ENCODE measurements at regions not wholly inside any gene's neighbourhood (a gene's known extent, or its start where the extent isn't known, plus 50 kb on each side); places are given as distances from the start of the nearest gene placed in this dataset.
"Not testable (repeated sequence)": the region's sequence is repeated elsewhere in the genome, so short reads cannot be mapped to it uniquely, and the experiment has no call there.

DNA sequence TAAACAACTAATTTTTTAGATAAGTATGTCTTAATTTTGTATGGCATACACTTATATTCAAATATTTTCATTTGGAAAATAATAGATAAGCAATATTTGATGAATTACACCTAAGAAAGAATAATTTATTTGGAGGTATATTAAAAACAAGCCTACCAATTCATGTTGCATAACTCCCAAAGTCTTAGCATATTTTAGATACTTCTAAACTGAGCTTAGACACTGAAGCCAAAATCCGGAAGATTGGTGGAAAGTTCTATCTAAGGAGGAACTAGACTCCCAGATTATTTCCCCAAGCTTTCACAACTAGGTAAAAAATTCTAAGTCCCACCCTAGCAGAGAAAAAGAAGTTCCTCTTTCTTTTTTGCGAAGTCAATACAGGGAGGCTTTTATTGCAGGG, 221.0 kb upstream of the MMADHC start:
- DNase-seq (ENCODE audit: low read depth, low spot score): no peak

DNA sequence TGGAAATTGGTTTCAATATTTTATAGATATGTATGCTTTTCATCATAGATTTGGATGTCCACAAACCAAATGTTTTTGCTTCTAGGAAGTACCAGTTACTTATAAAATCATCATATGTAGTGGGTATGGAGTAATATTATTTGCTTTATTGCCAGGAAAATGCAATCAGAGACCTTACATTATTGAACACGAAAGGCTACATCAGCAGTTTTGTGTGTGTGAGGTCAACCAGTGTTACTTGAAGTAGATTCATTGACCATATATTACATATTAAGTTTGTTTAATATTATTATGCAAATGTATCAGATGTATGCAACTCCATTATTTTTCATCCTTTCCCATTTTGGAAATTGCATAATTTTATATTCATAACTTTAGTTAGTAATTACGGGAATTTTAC, 219.1 kb upstream of the MMADHC start:
- no peak for DNase-seq (ENCODE audit: low read depth, low spot score)

GRCh38 chr2:149800624-149801542, 213.3 kb upstream of the MMADHC start:
- DNase-seq (ENCODE audit: low read depth, low spot score): no peak

DNA sequence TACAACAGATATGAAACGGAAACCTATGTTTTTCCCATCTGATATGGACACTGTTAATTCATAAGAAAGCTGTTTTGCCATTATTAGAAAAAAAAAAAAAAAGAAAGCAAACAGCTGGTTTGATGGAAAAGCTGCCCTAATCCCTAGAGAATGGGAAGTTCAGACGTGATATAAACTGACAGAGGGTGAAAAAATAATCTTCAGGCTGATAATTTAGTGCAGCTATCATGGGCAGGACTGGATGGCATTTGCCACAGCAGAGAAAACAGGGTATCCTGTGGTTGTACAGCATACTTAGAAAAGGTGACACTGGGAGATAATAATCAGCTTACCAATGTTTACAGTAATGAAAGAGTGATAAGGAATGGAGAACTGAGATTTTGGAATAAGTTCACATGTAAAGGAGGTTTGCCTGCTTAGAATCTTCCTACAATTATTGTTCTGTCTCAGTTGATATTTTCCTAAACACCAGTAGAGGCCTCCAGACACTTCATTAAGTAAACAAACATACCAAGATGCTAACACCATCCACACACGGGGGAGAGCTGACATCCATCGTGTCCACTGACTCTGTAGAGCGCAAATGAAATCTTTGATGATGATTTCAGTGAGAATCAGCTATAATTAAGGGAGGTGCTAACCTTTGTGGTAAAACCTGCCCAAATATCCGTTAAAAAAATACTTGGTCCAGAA, 211.6 kb upstream of the MMADHC start:
- peak; percentile 44 for DNase-seq (ENCODE audit: low read depth, low spot score)

DNA sequence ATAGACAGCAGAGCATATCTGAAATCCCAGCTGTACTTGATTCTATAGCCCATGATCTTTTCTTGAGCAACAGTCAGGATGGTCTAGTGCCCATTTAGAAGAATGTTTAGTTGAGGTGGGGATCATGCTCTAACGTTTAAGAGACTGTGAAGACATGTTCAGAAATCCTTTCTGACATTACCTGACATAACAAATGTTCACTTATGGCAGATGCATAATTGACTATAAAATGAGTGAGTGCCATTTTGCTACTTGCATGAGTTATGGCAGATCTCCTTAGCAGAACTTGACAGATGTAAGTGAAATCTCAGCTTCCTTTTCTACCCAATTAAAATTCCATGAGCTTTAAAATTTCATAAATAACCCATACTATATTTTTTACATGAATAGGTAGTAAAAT, 209.5 kb upstream of the MMADHC start:
- DNase-seq (ENCODE audit: low read depth, low spot score): no peak

- DNase-seq (ENCODE audit: low read depth, low spot score): no peak
Observed at GRCh38 chr2:149789549-149789948, 202.0 kb upstream of the MMADHC start.

GRCh38 chr2:149787206-149787605, 199.6 kb upstream of the MMADHC start:
- DNase-seq (ENCODE audit: low read depth, low spot score): no peak

DNA sequence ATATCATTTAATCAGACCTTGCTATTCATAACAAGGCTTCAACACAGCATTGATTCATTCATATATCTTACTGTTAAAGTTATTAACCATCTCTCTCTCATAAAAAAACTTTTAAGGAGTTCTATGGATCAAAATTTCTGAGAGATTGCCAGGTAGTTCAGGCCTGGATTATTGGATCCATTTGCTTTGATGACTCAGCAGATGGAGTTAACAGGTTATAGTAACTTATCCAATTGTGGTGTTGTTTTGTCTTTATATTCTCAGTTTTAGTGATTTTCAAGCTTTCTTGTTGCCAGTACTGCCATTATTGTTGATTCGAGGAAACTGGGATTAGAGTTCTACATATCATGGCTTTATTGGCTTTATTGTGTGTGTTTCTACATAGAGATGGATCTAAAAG, 195.7 kb upstream of the MMADHC start:
- no peak for DNase-seq (ENCODE audit: low read depth, low spot score)

DNA sequence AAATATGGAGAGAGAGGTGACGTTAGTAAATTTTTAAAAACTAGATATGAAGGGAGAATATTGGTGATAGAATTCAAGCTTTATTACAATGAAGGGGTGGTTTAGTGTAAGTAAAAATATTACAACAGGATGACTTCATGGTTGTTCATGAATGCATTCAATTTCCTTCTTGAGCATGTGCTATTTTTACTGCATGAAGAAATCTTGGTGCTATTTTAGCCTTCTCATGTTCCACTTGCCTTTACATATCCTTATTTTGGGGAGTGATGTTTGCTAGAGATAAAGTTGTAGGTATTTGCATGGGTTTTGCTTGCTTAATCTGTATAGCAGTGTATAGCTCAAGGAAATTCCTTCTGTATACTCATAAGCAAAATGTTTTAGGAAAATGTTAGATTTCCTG, 195.0 kb upstream of the MMADHC start:
- no peak for DNase-seq (ENCODE audit: low read depth, low spot score)

- no peak for DNase-seq (ENCODE audit: low read depth, low spot score)
Observed at GRCh38 chr2:149781263-149781808, 193.8 kb upstream of the MMADHC start.

- no peak for DNase-seq (ENCODE audit: low read depth, low spot score)
Observed at GRCh38 chr2:149773006-149773405, 185.4 kb upstream of the MMADHC start.

- peak; percentile 40 for DNase-seq (ENCODE audit: low read depth, low spot score)
Observed at GRCh38 chr2:149768320-149768799, 180.8 kb upstream of the MMADHC start.

- peak; percentile 46 for DNase-seq (ENCODE audit: low read depth, low spot score)
Observed at GRCh38 chr2:149767516-149767974, 180.0 kb upstream of the MMADHC start.

GRCh38 chr2:149766339-149766738, 178.8 kb upstream of the MMADHC start:
- no peak for DNase-seq (ENCODE audit: low read depth, low spot score)

DNA sequence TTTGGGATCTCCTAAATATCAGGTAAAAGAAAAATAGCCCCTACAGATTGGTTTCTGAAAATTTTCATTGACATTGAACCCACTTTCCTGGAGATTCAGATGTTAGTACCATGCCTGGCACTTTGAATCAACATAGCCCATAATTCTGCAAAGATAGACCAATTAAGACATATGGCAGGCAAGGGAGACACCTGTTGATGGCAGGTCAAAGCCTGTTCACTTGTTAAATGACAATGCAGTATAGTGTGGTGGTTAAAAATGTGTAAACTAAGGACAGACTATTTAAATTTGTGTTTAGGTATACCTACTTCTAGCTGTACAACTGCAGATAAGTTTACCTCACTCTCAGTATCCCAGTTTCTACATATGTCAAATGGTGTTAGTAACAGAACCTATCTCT, 178.1 kb upstream of the MMADHC start:
- no peak for DNase-seq (ENCODE audit: low read depth, low spot score)

- DNase-seq (ENCODE audit: low read depth, low spot score): no peak
Observed at GRCh38 chr2:149765003-149765402, 177.4 kb upstream of the MMADHC start.

GRCh38 chr2:149763358-149763757, 175.8 kb upstream of the MMADHC start:
- no peak for DNase-seq (ENCODE audit: low read depth, low spot score)

- DNase-seq (ENCODE audit: low read depth, low spot score): no peak
Observed at GRCh38 chr2:149761611-149762010, 174.0 kb upstream of the MMADHC start.

GRCh38 chr2:149759382-149759781, 171.8 kb upstream of the MMADHC start:
- not testable (repeated sequence) for DNase-seq (ENCODE audit: low read depth, low spot score)

DNA sequence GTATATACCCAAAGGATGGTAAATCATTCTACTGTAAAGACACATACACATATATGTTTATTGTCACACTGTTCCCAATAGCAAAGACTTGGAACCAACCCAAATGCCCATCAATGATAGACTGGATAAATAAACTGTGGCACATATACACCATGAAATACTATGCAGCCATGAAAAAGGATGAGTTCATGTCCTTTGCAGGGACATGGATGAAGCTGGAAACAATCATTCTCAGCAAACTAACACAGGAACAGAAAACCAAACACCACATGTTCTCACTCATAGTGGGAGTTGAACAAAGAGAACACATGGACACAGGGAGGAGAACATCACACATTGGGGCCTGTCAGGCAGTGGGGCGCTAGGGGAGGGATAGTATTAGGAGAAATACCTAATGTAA, 167.1 kb upstream of the MMADHC start:
- not testable (repeated sequence) for DNase-seq (ENCODE audit: low read depth, low spot score)

DNA sequence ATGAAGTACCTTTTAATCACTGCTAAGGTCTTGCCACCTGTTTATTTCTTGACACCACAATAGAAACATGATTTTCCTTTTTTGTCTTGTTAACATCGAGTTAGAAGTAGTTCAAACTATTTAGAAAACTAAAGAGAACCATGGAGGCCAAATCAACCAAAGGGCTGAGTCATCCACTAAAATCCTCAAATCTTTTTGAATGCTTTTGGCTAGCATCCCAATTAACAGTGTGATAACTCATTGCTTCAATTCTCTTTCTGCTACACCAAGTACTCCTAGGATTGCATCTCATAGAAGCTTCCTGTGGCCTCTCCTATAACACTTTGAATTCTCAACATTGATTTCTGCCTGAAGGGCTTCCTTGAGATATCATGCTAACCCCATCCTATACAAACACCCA, 159.9 kb upstream of the MMADHC start:
- peak; percentile 56 for DNase-seq (ENCODE audit: low read depth, low spot score)

Data from astrocyte of the hippocampus (primary cell).